ENCODE measurements at regions not wholly inside any gene's neighbourhood (a gene's known extent, or its start where the extent isn't known, plus 50 kb on each side); places are given as distances from the start of the nearest gene placed in this dataset.

- no peaks in the 10 kb centered on the region for H3K4me1 ChIP-seq (ENCODE audit: control insufficient read depth, insufficient read depth, low read length)
- intact Hi-C loops (cut with micrococcal nuclease; ENCODE audit: unreplicated experiment) (no loop called here), in situ Hi-C loops (cut with HindIII; ENCODE audit: low pct_unique_long_range_greater_than_20kb, low sequenced_read_pairs) (no loop called here)
- H3K27ac ChIP-seq (ENCODE audit: low read length), result no peak overlapping the region
- peaks cover 5% of the 10 kb centered on the region; the same call in 1 of the 2 replicates for H3K9me3 ChIP-seq (ENCODE audit: control insufficient read depth, insufficient read depth, low read depth, low read length)
- ChIA-PET POLR2A (no interaction called here), CTCF (no interaction called here)
- BruUV-seq (replicated peaks), result no TSS peak
- ATAC-seq (no peak), DNase-seq (ENCODE audit: low read depth, low spot score) (no peak)
- no peaks in the 10 kb centered on the region for H3K36me3 ChIP-seq (ENCODE audit: control insufficient read depth, insufficient read depth, low read length)
- TF ChIP-seq REST (IDR thresholded peaks at IDR 0.05; ENCODE audit: insufficient read depth in 1 of 2, low read depth in 2 of 2, low read length in 1 of 2), result no peak
- no peak for TF ChIP-seq SIN3A (IDR thresholded peaks at IDR 0.05; ENCODE audit: borderline replicate concordance, insufficient read depth, low read depth, low read length)
- TF ChIP-seq TCF7L2 (IDR thresholded peaks at IDR 0.05; ENCODE audit: low read depth, low read length), result no peak
- TF ChIP-seq, protein P1, sequence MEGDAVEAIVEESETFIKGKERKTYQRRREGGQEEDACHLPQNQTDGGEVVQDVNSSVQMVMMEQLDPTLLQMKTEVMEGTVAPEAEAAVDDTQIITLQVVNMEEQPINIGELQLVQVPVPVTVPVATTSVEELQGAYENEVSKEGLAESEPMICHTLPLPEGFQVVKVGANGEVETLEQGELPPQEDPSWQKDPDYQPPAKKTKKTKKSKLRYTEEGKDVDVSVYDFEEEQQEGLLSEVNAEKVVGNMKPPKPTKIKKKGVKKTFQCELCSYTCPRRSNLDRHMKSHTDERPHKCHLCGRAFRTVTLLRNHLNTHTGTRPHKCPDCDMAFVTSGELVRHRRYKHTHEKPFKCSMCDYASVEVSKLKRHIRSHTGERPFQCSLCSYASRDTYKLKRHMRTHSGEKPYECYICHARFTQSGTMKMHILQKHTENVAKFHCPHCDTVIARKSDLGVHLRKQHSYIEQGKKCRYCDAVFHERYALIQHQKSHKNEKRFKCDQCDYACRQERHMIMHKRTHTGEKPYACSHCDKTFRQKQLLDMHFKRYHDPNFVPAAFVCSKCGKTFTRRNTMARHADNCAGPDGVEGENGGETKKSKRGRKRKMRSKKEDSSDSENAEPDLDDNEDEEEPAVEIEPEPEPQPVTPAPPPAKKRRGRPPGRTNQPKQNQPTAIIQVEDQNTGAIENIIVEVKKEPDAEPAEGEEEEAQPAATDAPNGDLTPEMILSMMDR (IDR thresholded peaks at IDR 0.05), result no peak
- TF ChIP-seq POLR2AphosphoS5 (IDR thresholded peaks at IDR 0.05; ENCODE audit: low read depth, low read length), result no peak
- H3K4me3 ChIP-seq (ENCODE audit: low read depth in 2 of 2, low read length in 2 of 2), result no peak overlapping the region
- H3K27me3 ChIP-seq (ENCODE audit: control insufficient read depth, insufficient read depth, low read length), result no peaks in the 10 kb centered on the region; the same call in 1 of the 2 replicates
These were observed 274.6 kb upstream of the HABP2 start for GRCh38 chr10:113278221-113278620.

GRCh38 chr10:113278664-113279063 is 274.2 kb upstream of the HABP2 start:
- intact Hi-C loops (cut with micrococcal nuclease; ENCODE audit: unreplicated experiment), result no loop called here
- Histone ChIP-seq H3K36me3 (ENCODE audit: control insufficient read depth, insufficient read depth, low read length) (no peaks in the 10 kb centered on the region), H3K4me3 (ENCODE audit: low read depth in 2 of 2, low read length in 2 of 2) (no peak overlapping the region), H3K9me3 (ENCODE audit: control insufficient read depth, insufficient read depth, low read depth, low read length) (peaks cover 5% of the 10 kb centered on the region; the same call in 1 of the 2 replicates), H3K27ac (ENCODE audit: low read length) (no peak overlapping the region), H3K4me1 (ENCODE audit: control insufficient read depth, insufficient read depth, low read length) (no peaks in the 10 kb centered on the region), H3K27me3 (ENCODE audit: control insufficient read depth, insufficient read depth, low read length) (no peaks in the 10 kb centered on the region; the same call in 1 of the 2 replicates)
- ATAC-seq, result no peak
- no TSS peak for BruUV-seq (replicated peaks)
- DNase-seq (ENCODE audit: low read depth, low spot score), result no peak
- CTCF ChIA-PET, result no interaction called here
- POLR2A ChIA-PET, result no interaction called here
- TF ChIP-seq REST (IDR thresholded peaks at IDR 0.05; ENCODE audit: insufficient read depth in 1 of 2, low read depth in 2 of 2, low read length in 1 of 2) (no peak), SIN3A (IDR thresholded peaks at IDR 0.05; ENCODE audit: borderline replicate concordance, insufficient read depth, low read depth, low read length) (no peak), TCF7L2 (IDR thresholded peaks at IDR 0.05; ENCODE audit: low read depth, low read length) (no peak), POLR2AphosphoS5 (IDR thresholded peaks at IDR 0.05; ENCODE audit: low read depth, low read length) (no peak)
- TF ChIP-seq, protein P1 (IDR thresholded peaks at IDR 0.05), result no peak
- in situ Hi-C loops (cut with HindIII; ENCODE audit: low pct_unique_long_range_greater_than_20kb, low sequenced_read_pairs), result no loop called here
